ENCODE measurements at regions not wholly inside any gene's neighbourhood (a gene's known extent, or its start where the extent isn't known, plus 50 kb on each side); places are given as distances from the start of the nearest gene placed in this dataset.

GRCh38 chrX:15931362-15931761 is 76.7 kb upstream of the AP1S2 start:
- no peak for TF ChIP-seq CTCF (IDR thresholded peaks at IDR 0.05; ENCODE audit: insufficient read depth, low read depth, low read length)
- TF ChIP-seq EZH2 (IDR thresholded peaks at IDR 0.05; ENCODE audit: insufficient read depth, low read length) = no peak

Data from astrocyte (in vitro differentiated cells and primary cell).